ENCODE measurements at regions not wholly inside any gene's neighbourhood (a gene's known extent, or its start where the extent isn't known, plus 50 kb on each side); places are given as distances from the start of the nearest gene placed in this dataset.
"Not testable (repeated sequence)": the region's sequence is repeated elsewhere in the genome, so short reads cannot be mapped to it uniquely, and the experiment has no call there.

DNA sequence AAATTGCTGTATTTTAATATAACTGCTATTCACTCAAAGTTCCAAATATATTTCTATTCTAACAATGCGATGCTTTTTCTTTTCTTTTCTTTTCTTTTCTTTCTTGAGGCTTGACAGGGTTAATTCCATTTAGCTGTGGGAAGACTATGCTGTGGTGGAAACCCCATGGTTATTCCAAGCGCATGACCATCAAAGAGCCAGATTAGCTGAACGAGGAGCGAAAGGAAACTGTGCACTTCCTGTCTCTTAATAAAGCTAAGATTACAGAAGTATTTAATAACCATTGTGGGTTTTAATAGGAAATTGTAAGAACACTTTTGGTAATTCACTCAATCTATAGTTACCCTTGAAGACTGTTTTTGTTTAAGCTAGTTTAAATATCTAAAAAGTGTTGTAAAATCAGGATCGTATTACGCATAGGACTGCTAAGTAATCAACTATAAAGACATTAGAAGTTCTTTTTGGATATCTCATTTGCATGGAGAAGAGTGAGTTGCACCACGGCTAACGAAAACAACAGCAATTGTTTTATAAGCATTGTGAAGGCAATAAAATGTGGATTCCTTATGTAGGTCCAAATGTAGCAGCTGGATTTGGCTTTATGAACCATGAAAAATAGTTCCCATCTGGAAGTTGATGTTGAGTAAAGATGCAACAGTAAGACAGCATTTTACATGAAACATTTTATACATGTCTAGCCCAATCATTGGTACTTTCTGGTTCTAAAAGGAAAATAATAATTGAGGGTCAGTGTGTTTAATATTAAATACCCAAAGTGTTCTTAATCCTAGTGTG lies 105.4 kb downstream of the ZIC1 start:
- no peaks in the 10 kb centered on the region for H3K36me3 Mint-ChIP-seq (ENCODE audit: low read depth)
- no peaks in the 10 kb centered on the region for H3K9me3 Mint-ChIP-seq (ENCODE audit: low read depth)
- DNase-seq (ENCODE audit: low spot score): no peak
- TF ChIP-seq, protein P1, sequence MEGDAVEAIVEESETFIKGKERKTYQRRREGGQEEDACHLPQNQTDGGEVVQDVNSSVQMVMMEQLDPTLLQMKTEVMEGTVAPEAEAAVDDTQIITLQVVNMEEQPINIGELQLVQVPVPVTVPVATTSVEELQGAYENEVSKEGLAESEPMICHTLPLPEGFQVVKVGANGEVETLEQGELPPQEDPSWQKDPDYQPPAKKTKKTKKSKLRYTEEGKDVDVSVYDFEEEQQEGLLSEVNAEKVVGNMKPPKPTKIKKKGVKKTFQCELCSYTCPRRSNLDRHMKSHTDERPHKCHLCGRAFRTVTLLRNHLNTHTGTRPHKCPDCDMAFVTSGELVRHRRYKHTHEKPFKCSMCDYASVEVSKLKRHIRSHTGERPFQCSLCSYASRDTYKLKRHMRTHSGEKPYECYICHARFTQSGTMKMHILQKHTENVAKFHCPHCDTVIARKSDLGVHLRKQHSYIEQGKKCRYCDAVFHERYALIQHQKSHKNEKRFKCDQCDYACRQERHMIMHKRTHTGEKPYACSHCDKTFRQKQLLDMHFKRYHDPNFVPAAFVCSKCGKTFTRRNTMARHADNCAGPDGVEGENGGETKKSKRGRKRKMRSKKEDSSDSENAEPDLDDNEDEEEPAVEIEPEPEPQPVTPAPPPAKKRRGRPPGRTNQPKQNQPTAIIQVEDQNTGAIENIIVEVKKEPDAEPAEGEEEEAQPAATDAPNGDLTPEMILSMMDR (IDR thresholded peaks at IDR 0.05): no peak
- H3K27me3 Mint-ChIP-seq (ENCODE audit: low read depth): no peaks in the 10 kb centered on the region
- no peak overlapping the region for H3K4me3 Mint-ChIP-seq (ENCODE audit: unreplicated experiment)
- H3K4me1 Mint-ChIP-seq (ENCODE audit: low read depth): no peaks in the 10 kb centered on the region
- H3K27ac Mint-ChIP-seq (ENCODE audit: unreplicated experiment): no peak overlapping the region

DNA sequence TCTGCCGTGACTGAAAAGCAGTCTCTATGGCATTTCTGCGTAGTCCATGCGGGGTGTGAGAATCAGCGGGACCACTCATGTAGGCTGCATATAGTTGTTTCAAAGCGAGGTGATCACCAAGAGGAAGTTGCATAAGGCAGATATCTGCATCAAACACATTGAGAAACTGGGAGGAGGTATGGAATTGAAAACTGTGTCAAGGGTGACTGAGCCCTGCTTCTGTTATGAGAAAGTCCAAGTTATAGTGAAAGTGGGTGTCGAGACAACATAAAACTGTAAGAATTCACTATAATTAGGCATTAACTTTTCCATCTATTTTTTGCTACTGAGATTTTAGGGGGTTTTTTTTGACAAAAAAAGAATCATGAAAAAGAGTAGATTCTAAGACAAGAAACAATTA lies 109.3 kb downstream of the ZIC1 start:
- H3K4me3 Mint-ChIP-seq (ENCODE audit: unreplicated experiment): no peak overlapping the region
- DNase-seq (ENCODE audit: low spot score): no peak
- H3K27ac Mint-ChIP-seq (ENCODE audit: unreplicated experiment): no peak overlapping the region
- H3K9me3 Mint-ChIP-seq (ENCODE audit: low read depth): no peaks in the 10 kb centered on the region
- H3K36me3 Mint-ChIP-seq (ENCODE audit: low read depth): no peaks in the 10 kb centered on the region
- peaks cover 9% of the 10 kb centered on the region for H3K4me1 Mint-ChIP-seq (ENCODE audit: low read depth)
- TF ChIP-seq, protein P1 (IDR thresholded peaks at IDR 0.05): no peak
- H3K27me3 Mint-ChIP-seq (ENCODE audit: low read depth): no peaks in the 10 kb centered on the region

DNA sequence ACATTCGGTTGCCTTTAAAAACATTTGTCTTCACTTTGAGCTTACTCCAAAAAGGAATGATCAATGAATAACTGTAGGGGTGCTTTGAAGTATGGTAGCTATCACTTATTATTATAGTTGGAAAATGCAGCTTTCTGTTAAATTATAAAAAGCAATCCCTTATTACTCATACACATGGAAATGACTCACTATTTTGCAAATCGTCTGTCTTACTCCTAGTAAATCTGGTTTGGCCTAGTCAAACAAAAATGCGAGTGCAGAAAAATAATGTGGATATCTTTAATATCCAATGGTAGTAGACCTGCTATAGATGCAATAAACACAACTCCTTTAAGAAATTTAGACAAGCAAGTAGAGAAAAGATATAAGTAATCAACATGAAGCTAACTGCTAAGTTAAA lies 112.5 kb downstream of the ZIC1 start:
- Mint-ChIP-seq H3K27me3 (ENCODE audit: low read depth) (no peaks in the 10 kb centered on the region), H3K4me1 (ENCODE audit: low read depth) (peaks cover 9% of the 10 kb centered on the region), H3K9me3 (ENCODE audit: low read depth) (peaks cover 24% of the 10 kb centered on the region), H3K4me3 (ENCODE audit: unreplicated experiment) (no peak overlapping the region), H3K27ac (ENCODE audit: unreplicated experiment) (peak overlapping the region; percentile 37), H3K36me3 (ENCODE audit: low read depth) (peaks cover 1% of the 10 kb centered on the region)
- TF ChIP-seq, protein P1 (IDR thresholded peaks at IDR 0.05): no peak
- DNase-seq (ENCODE audit: low spot score): no peak

DNA sequence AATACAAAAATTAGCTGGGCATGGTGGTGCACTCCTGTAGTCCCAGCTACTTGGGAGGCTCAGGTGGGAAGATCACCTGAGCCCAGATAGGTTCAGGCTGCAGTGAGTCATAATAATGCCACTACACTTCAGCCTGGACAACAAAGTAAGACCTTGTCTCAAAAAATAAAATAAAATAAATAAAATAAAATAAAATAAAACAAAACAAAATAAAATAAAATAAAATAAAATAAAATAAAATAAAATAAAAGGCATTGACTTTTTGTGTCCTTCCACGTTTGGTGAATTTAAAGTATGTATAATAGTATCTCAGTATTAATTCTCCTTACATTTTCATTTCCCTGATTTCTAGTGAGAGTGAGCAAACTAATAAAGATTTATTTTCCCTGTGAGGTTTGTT lies 113.6 kb downstream of the ZIC1 start:
- peaks cover 34% of the 10 kb centered on the region for H3K9me3 Mint-ChIP-seq (ENCODE audit: low read depth)
- DNase-seq (ENCODE audit: low spot score); H3K4me3 Mint-ChIP-seq (ENCODE audit: unreplicated experiment); H3K36me3 Mint-ChIP-seq (ENCODE audit: low read depth); H3K27me3 Mint-ChIP-seq (ENCODE audit: low read depth); H3K4me1 Mint-ChIP-seq (ENCODE audit: low read depth): not testable (repeated sequence)
- H3K27ac Mint-ChIP-seq (ENCODE audit: unreplicated experiment): peak overlapping the region; percentile 57

DNA sequence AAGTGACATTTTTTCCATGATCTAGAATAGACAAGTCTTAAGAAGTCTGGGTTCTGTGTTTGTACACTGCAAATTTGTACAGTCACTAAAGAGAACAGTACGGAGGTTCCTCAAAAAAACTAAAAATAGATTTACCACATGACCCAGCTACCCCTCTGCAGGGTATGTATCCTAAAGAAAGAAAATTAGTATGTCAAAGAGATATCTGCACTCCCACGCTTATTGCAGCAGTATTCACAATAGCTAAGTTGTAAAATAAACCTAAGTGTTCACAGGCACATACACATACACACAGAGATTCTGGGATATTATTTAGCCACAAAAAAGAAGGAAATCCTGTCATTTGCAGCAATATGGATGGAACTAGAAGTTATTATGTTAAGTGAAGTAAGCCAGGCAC lies 120.4 kb downstream of the ZIC1 start:
- no peak for DNase-seq (ENCODE audit: low spot score)
- no peak overlapping the region for H3K27ac Mint-ChIP-seq (ENCODE audit: unreplicated experiment)
- no peaks in the 10 kb centered on the region for H3K27me3 Mint-ChIP-seq (ENCODE audit: low read depth)
- no peak overlapping the region for H3K4me3 Mint-ChIP-seq (ENCODE audit: unreplicated experiment)
- TF ChIP-seq, protein P1 (IDR thresholded peaks at IDR 0.05): no peak
- H3K4me1 Mint-ChIP-seq (ENCODE audit: low read depth): no peaks in the 10 kb centered on the region
- H3K36me3 Mint-ChIP-seq (ENCODE audit: low read depth): peaks cover 5% of the 10 kb centered on the region
- H3K9me3 Mint-ChIP-seq (ENCODE audit: low read depth): peaks cover 38% of the 10 kb centered on the region

DNA sequence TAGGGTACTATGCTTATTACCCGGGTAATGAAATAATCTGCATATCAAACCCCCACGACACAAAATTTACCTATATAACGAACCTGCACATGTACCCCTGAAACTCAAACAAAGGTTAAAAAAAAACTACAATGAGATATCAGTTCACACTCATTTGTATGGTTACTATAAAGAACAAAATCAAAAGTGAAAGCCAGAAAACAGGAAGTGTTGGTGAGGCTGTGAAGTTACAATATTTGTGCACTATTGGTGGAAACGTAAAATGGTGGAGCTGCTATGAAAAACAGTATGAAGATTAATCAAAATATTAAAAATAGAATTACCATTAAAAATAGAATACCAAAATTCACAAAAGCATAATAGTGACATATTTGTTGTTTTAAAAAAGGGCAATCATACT lies 128.9 kb downstream of the ZIC1 start:
- Mint-ChIP-seq H3K36me3 (ENCODE audit: low read depth) (peaks cover 12% of the 10 kb centered on the region), H3K9me3 (ENCODE audit: low read depth) (peaks cover 34% of the 10 kb centered on the region), H3K4me1 (ENCODE audit: low read depth) (no peaks in the 10 kb centered on the region), H3K4me3 (ENCODE audit: unreplicated experiment) (no peak overlapping the region), H3K27me3 (ENCODE audit: low read depth) (no peaks in the 10 kb centered on the region), H3K27ac (ENCODE audit: unreplicated experiment) (no peak overlapping the region)
- DNase-seq (ENCODE audit: low spot score): no peak
- TF ChIP-seq, protein P1 (IDR thresholded peaks at IDR 0.05): no peak

Data from chondrocyte (in vitro differentiated cells).